HL-60 (cell line): ENCODE measurements at regions not wholly inside any gene's neighbourhood (a gene's known extent, or its start where the extent isn't known, plus 50 kb on each side); places are given as distances from the start of the nearest gene placed in this dataset.

Source experiments
- DNase-seq, 2 experiments: peaks; one replicate each; pipeline ENCODE4 v3.0.0-alpha.2; 2010 to 2020; ENCODE audit warnings: low read depth in 1 of 2, low spot score in 1 of 2
- H3K27ac ChIP-seq: fragments of 250-450 bp; sonication (Bioruptor Pico); replicated peaks from 2 replicates; pipeline ENCODE4 v1.5.1; 2020; ENCODE audit warnings: mild to moderate bottlenecking, moderate library complexity
- H3K27me3 ChIP-seq: fragments of 250-450 bp; sonication (Bioruptor Pico); 2 replicates; pipeline ENCODE4 v1.5.1; 2021; ENCODE audit warnings: mild to moderate bottlenecking, moderate library complexity; ENCODE audit not compliant: insufficient read depth, poor library complexity, severe bottlenecking
- H3K4me3 ChIP-seq: replicated peaks from 2 replicates; pipeline ENCODE4 v1.5.1; 2011; ENCODE audit warnings: mild to moderate bottlenecking, control low read depth, low read length; ENCODE audit not compliant: insufficient read depth
- CTCF ChIP-seq: IDR thresholded peaks from one replicate; pipeline ENCODE4 v1.5.1; 2011; ENCODE audit warnings: low read length, control low read depth, inconsistent platforms; ENCODE audit not compliant: insufficient read depth
- GABPA ChIP-seq: IDR thresholded peaks from 2 replicates; pipeline ENCODE4 v1.6.1; 2012; ENCODE audit warnings: low read depth
- POLR2AphosphoS5 ChIP-seq: IDR thresholded peaks from 2 replicates; pipeline ENCODE4 v1.6.1; 2012; ENCODE audit warnings: low read depth
- REST ChIP-seq: IDR thresholded peaks from 2 replicates; pipeline ENCODE4 v1.6.1; 2012; ENCODE audit warnings: low read depth; ENCODE audit not compliant: insufficient replicate concordance
- SPI1 ChIP-seq: IDR thresholded peaks from 2 replicates; pipeline ENCODE4 v1.6.1; 2012; ENCODE audit warnings: low read depth, mild to moderate bottlenecking, borderline replicate concordance

GRCh38 chr5:155140646-155141045 lies 127.1 kb downstream of the KIF4B start:
- Histone ChIP-seq H3K27ac (no peak overlapping the region), H3K4me3 (no peak overlapping the region), H3K27me3 (peaks cover 7% of the 10 kb centered on the region)
- DNase-seq = no peak
- TF ChIP-seq REST = no peak

- no peaks in the 10 kb centered on the region for H3K27me3 ChIP-seq
- no peak for TF ChIP-seq CTCF
- TF ChIP-seq POLR2AphosphoS5 = no peak
- no peak for TF ChIP-seq SPI1
- TF ChIP-seq REST = no peak
- TF ChIP-seq GABPA = no peak
- H3K27ac ChIP-seq = no peak overlapping the region
- no peak overlapping the region for H3K4me3 ChIP-seq
- no peak for DNase-seq
Measured at GRCh38 chr5:155144956-155145355, 131.4 kb downstream of the KIF4B start.

- Histone ChIP-seq H3K27me3 (no peaks in the 10 kb centered on the region), H3K4me3 (no peak overlapping the region), H3K27ac (no peak overlapping the region)
- DNase-seq = no peak
- TF ChIP-seq POLR2AphosphoS5 = no peak
- no peak for TF ChIP-seq REST
- TF ChIP-seq GABPA = no peak
- no peak for TF ChIP-seq CTCF
- no peak for TF ChIP-seq SPI1
Measured at GRCh38 chr5:155147222-155147621, 133.7 kb downstream of the KIF4B start.

- Histone ChIP-seq H3K4me3 (no peak overlapping the region), H3K27me3 (no peaks in the 10 kb centered on the region)
Measured at GRCh38 chr5:155148694-155149093, 135.1 kb downstream of the KIF4B start.

More at GRCh38 chr5:155148694-155149093, 135.1 kb downstream of the KIF4B start:
- DNase-seq = no peak
- TF ChIP-seq POLR2AphosphoS5 (no peak), SPI1 (no peak), GABPA (no peak), CTCF (no peak), REST (no peak)
- H3K27ac ChIP-seq = no peak overlapping the region
